ENCODE measurements at regions not wholly inside any gene's neighbourhood (a gene's known extent, or its start where the extent isn't known, plus 50 kb on each side); places are given as distances from the start of the nearest gene placed in this dataset.
"Not testable (repeated sequence)": the region's sequence is repeated elsewhere in the genome, so short reads cannot be mapped to it uniquely, and the experiment has no call there.

GRCh38 chr1:232378266-232379062 is 251.5 kb downstream of the SIPA1L2 start:
- no peak for DNase-seq

GRCh38 chr1:232377494-232377770 is 252.5 kb downstream of the SIPA1L2 start:
- no peak for DNase-seq

- no peak for DNase-seq
Observed at GRCh38 chr1:232376632-232377493, 253.1 kb downstream of the SIPA1L2 start.

GRCh38 chr1:232372841-232373440 is 257.0 kb downstream of the SIPA1L2 start:
- DNase-seq: no peak

- no peak for DNase-seq
Observed at GRCh38 chr1:232372431-232372830, 257.5 kb downstream of the SIPA1L2 start.

GRCh38 chr1:232369451-232370296 is 260.3 kb downstream of the SIPA1L2 start:
- no peak for DNase-seq

- DNase-seq: no peak
Observed at GRCh38 chr1:232368821-232369321, 261.1 kb downstream of the SIPA1L2 start.

GRCh38 chr1:232367293-232367692 is 262.6 kb downstream of the SIPA1L2 start:
- no peak for DNase-seq

- no peak for DNase-seq
Observed at GRCh38 chr1:232364654-232365382, 265.1 kb downstream of the SIPA1L2 start.

- no peak for DNase-seq
Observed at GRCh38 chr1:232363008-232363407, 266.9 kb downstream of the SIPA1L2 start.

GRCh38 chr1:232357416-232357815 is 272.5 kb downstream of the SIPA1L2 start:
- DNase-seq: no peak

- no peak for DNase-seq
Observed at GRCh38 chr1:232355162-232356006, 274.5 kb downstream of the SIPA1L2 start.

GRCh38 chr1:232353001-232353400 is 276.9 kb downstream of the SIPA1L2 start:
- DNase-seq: no peak

- no peak for DNase-seq
Observed at GRCh38 chr1:232352366-232352765, 277.6 kb downstream of the SIPA1L2 start.

- no peak for DNase-seq
Observed at GRCh38 chr1:232351335-232351734, 278.6 kb downstream of the SIPA1L2 start.

- no peak for DNase-seq
Observed at GRCh38 chr1:232346844-232347243, 283.1 kb downstream of the SIPA1L2 start.

- DNase-seq: no peak
Observed at GRCh38 chr1:232344791-232345399, 285.0 kb downstream of the SIPA1L2 start.

- DNase-seq: not testable (repeated sequence)
Observed at GRCh38 chr1:232344186-232344585, 285.7 kb downstream of the SIPA1L2 start.

GRCh38 chr1:232340446-232340845 is 289.5 kb downstream of the SIPA1L2 start:
- no peak for DNase-seq

GRCh38 chr1:232339073-232339472 is 290.9 kb downstream of the SIPA1L2 start:
- no peak for DNase-seq

All from activated T-cell treated with anti-CD3 and anti-CD28 coated beads, Interleukin-2, amount 50 U/mL, for 1 hour (primary cell).